WTC11 (cell line): ENCODE measurements at regions not wholly inside any gene's neighbourhood (a gene's known extent, or its start where the extent isn't known, plus 50 kb on each side); places are given as distances from the start of the nearest gene placed in this dataset.
A peak's percentile ranks its signal among the peaks of the same experiment; 100 is the strongest.
"Not testable (repeated sequence)": the region's sequence is repeated elsewhere in the genome, so short reads cannot be mapped to it uniquely, and the experiment has no call there.

Source experiments
- ATAC-seq: fragments of 200-7000 bp; cut with Tn5 transposase; 2 replicates; pipeline ENCODE4 v1.10.0; 2021; ENCODE audit warnings: mild to moderate bottlenecking, moderate library complexity
- CTCF ChIA-PET: fragments of 300-600 bp; sonication (Branson Sonifier 250); formaldehyde crosslinking; loops from one replicate; lab custom pipeline; 2021; ENCODE audit warnings: antibody characterized with exemption; lab: Charles Lee
- POLR2A ChIA-PET: fragments of 350-600 bp; sonication (Branson Sonifier 250); formaldehyde crosslinking; loops from one replicate; lab custom pipeline; 2021; ENCODE audit warnings: antibody characterized with exemption; lab: Charles Lee
- DNase-seq: peaks from one replicate; pipeline ENCODE4 v3.0.0; 2021; ENCODE audit warnings: low spot score
- H3K27ac Mint-ChIP-seq: 2 replicates; pipeline ENCODE4 v1.8.0; 2021; ENCODE audit warnings: mixed read lengths
- H3K27me3 Mint-ChIP-seq: 2 replicates; pipeline ENCODE4 v1.8.0; 2021; ENCODE audit warnings: low read depth, mild to moderate bottlenecking, moderate library complexity, mixed read lengths
- H3K36me3 Mint-ChIP-seq: 2 replicates; pipeline ENCODE4 v1.8.0; 2021; ENCODE audit warnings: mixed read lengths
- H3K4me1 Mint-ChIP-seq: 2 replicates; pipeline ENCODE4 v1.8.0; 2022; ENCODE audit warnings: mixed read lengths
- H3K4me3 Mint-ChIP-seq: 2 replicates; pipeline ENCODE4 v1.8.0; 2021; ENCODE audit warnings: mild to moderate bottlenecking, moderate library complexity, mixed read lengths
- H3K9me3 Mint-ChIP-seq: 2 replicates; pipeline ENCODE4 v1.8.0; 2021; ENCODE audit warnings: mixed read lengths

DNA sequence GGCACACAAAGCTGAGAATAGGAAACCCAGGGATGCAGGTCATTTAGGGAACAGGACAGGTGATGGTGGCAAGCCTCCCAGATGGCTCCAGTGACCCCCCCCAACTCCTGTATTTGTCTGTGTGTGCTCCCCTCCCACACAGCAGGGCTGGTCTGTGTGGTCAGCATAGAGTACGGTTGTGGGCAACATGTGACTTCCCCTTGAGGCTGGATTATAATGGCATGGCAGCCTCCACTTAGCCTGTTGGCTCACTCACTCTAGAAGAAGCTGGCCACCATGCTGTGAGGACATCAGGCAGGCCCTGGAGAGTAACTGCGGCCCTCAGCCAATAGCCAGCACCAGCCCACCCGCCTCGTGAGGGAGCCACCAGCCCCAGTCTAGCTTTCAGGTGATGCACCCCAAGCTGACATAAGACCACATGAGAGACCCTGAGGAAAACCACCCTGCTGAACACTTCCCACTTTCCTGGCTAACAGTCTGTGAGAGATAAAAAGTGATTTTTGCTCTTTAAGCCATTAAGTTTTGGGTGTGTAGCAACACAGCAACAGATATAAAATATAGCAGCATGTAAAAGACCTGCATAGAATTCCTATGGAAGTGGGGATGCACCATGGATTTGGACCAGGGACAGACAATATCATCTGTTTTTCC, 151.3 kb downstream of the LAT start:
- H3K36me3 Mint-ChIP-seq, H3K4me3 Mint-ChIP-seq, H3K27ac Mint-ChIP-seq, CTCF ChIA-PET, DNase-seq, ATAC-seq, H3K4me1 Mint-ChIP-seq, POLR2A ChIA-PET, H3K9me3 Mint-ChIP-seq, H3K27me3 Mint-ChIP-seq: not testable (repeated sequence)

DNA sequence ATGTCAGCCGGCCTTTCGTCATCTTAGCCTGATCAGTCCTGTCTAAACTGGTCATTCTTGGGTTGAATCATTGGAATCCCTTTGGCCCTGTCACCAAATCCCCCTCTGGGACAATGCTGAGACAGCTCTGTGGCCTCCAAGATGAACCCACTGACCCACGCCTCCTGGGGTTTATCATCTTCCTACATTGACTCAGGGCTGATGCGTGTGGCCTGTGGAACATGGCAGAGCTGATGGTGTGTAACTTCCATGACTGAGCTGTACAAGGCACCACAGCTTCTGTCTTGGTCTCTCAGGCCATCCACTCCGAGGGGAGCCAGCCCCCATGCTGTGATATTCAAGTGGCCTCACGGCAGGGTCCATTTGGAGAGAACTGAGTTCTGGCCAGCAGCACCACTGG, 150.2 kb downstream of the LAT start:
- DNase-seq, H3K27ac Mint-ChIP-seq, H3K4me3 Mint-ChIP-seq, H3K36me3 Mint-ChIP-seq, H3K27me3 Mint-ChIP-seq, POLR2A ChIA-PET, ATAC-seq, H3K9me3 Mint-ChIP-seq, H3K4me1 Mint-ChIP-seq, CTCF ChIA-PET: not testable (repeated sequence)

DNA sequence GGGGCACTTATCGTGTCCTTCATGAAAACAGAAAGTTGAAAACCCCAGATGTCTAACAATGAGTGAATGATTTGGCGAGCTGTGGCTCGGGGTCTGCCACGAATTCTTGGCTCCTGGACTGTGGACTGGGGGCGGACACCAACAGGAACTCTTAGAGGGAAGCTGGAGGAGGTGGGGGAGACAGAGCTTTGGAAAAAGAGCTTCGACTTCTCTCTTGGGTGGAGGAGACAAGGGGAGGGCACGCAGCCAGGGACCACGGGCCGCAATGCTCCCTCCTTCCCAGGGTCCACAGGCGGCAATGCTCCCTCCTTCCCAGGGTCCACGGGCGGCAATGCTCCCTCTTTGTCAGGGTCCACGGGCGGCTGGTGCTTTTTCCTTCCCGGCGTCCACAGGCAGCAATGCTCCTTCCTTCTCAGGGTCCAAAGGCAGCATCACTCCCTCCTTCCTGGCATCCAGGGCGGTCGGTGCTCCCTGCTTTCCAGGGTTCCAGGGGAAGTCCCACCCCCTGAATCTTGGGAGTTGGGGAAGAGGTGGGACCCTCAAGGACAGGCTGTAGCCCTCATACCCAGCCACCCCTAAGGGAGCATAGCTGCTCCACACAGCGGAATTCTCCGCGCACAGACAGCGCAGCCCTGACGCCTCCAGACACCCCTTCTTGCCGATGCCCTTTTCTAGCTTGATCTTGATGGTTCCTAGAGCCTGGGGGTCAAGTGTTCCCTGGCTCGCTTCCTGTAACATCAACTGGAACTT, 149.0 kb downstream of the LAT start:
- H3K4me1 Mint-ChIP-seq, POLR2A ChIA-PET, H3K27ac Mint-ChIP-seq, H3K36me3 Mint-ChIP-seq, CTCF ChIA-PET, DNase-seq, H3K9me3 Mint-ChIP-seq, ATAC-seq, H3K27me3 Mint-ChIP-seq, H3K4me3 Mint-ChIP-seq: not testable (repeated sequence)

DNA sequence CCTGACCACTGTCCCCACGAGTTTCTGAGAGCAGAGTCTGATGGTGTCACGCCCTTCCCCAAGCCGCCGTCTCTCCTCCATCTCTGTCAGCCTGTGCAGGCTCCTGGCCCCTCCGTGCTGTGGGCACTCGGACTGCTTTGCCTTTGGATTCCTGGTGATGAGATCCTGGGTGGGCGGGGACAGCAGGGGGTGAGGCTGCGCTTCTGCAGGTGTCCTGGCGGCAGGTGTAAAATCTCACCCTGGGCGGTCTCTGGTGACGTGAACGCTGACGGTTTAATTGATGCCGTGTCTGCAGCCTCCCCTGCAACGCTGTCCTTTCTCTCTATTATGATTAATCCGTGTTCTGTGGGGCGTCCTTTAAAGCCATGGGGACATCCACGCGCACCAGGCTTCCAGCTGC, 148.0 kb downstream of the LAT start:
- peaks cover 12% of the 10 kb centered on the region for H3K27me3 Mint-ChIP-seq
- ATAC-seq, H3K4me1 Mint-ChIP-seq, H3K27ac Mint-ChIP-seq, DNase-seq, CTCF ChIA-PET, H3K4me3 Mint-ChIP-seq, POLR2A ChIA-PET, H3K9me3 Mint-ChIP-seq, H3K36me3 Mint-ChIP-seq: not testable (repeated sequence)

DNA sequence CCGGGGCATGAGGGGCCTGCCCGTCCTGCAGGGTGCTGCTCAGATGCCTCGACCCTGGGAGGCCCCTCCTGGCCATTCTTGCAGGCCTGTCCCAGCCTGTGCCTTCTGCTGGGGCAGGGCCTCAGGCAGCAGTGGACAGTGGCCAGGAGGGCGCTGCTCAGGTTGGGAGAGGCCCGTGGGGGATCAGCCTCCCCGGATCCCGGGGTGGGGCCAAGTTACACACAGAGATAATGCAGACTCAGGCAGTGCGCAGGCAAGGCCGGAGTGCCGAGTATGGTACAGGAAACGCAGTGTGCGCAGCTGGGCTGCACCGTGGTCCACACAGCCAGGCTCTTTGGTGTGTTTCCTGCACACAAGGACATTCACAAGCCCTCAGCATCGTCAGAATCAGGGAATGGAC, 147.6 kb downstream of the LAT start:
- POLR2A ChIA-PET, ATAC-seq, H3K4me1 Mint-ChIP-seq, H3K36me3 Mint-ChIP-seq, H3K27ac Mint-ChIP-seq, H3K9me3 Mint-ChIP-seq, DNase-seq, H3K4me3 Mint-ChIP-seq, CTCF ChIA-PET: not testable (repeated sequence)
- H3K27me3 Mint-ChIP-seq, result peaks cover 16% of the 10 kb centered on the region

DNA sequence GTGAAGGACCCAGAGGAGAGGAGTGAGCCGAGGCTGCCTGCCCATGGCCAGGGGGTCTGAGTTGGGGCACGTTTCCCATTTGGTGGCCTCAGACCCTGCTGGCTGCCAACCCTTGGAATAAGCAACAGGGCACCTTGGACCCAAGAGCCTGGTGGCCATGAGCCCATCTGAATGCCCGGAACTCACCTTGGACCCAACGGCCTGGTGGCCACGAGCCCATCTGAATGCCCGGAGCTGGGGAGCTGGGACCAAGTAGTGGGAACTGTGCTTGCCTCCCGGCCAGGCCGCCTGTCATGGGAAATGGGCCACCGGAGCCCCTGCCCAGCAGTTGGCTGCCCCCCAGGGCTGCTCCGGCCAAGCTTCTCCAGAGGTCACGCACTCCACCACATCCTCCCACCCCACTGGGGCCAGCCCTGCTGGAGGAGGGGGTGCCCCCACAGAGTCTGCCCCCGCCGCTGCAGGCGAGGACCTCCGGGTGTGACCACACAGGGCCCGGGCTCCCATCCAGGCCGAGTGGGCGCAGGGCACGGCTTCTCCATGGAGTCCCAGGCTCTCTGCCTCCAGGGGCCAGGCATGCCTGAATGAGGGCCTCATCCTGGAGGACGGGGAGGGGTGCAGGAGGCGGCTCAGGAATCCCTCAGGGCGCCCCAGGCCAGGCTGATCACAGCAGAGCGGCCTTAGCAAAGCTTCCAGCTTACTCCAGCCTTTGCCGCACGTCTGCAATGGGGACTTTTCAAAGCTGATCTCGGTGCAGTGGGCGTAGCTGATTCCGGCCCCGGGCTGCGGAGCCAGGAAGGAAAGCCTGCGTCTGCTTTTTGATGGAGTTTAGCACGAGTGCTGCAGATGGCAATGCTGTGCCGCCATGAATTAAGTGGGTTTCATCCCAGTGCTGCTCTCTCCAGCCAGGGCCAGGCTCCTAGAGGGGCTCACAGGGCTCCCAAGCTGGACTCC, 146.3 kb downstream of the LAT start:
- H3K4me3 Mint-ChIP-seq, POLR2A ChIA-PET, H3K4me1 Mint-ChIP-seq, DNase-seq, H3K27ac Mint-ChIP-seq, H3K36me3 Mint-ChIP-seq, H3K9me3 Mint-ChIP-seq, CTCF ChIA-PET: not testable (repeated sequence)
- peak; percentile 17; the same call in 1 of the 2 replicates for ATAC-seq
- H3K27me3 Mint-ChIP-seq, result peaks cover 28% of the 10 kb centered on the region

DNA sequence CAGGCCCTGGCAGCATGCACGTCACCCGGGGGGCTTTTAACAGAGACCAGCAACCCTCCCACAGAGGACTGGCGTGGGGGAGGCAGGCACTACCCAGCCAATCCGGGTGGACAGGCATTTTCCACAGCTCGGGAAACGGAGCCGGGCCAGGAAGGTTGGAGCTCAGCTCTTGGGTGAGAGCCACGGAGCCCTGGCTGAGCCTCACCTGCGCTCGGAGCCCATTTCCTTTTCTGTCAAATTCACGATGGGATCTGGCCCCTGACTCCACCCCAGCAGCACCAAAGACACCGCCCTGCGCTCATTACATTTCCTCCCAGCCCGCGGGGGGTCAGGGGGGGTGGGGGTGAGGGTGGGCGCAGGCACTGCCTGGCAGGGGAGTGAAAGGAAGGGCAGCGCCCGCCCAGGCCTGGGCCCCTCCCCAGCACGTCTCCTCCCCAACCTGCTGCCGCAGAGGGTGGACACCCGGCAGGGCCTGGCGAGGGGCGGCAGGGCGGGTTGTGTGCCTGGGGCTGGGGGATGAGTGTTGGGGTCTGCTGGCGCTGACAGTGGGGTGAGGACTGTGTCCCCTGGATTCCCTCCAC, 145.4 kb downstream of the LAT start:
- POLR2A ChIA-PET, H3K4me3 Mint-ChIP-seq, ATAC-seq, DNase-seq, H3K36me3 Mint-ChIP-seq, H3K4me1 Mint-ChIP-seq, H3K9me3 Mint-ChIP-seq, H3K27ac Mint-ChIP-seq, CTCF ChIA-PET: not testable (repeated sequence)
- peaks cover 38% of the 10 kb centered on the region for H3K27me3 Mint-ChIP-seq

DNA sequence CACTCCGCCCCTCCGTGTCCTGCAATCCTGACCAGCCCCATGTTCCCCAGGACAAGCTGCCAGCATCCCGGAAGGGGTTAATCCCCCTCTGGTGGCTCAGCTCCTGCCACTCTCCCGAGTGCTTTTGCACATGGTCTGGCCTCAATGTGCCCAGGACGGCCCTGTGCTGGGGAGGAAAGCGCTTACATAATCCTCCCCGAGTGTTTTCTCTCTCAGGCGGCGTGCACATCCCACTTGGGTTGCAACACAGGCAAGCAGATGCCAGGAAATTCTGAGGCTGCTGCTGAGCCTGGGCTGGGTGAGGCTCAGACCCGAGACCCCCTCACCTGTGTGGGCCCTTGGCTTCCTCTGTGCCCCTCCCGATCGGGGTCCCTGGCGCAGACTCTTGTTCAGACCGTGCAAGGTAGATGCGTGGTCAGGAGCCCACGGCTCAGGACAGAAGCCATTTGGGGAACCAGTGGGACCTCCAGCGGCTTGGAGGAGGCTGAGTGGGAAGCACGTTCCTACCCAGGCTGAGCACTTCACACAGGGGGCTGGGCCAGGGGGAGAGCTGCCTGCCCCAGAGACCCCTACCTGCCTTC, 144.7 kb downstream of the LAT start:
- POLR2A ChIA-PET, H3K4me1 Mint-ChIP-seq, ATAC-seq, DNase-seq, H3K9me3 Mint-ChIP-seq, H3K27ac Mint-ChIP-seq, H3K4me3 Mint-ChIP-seq, CTCF ChIA-PET, H3K36me3 Mint-ChIP-seq: not testable (repeated sequence)
- H3K27me3 Mint-ChIP-seq, result peaks cover 45% of the 10 kb centered on the region

DNA sequence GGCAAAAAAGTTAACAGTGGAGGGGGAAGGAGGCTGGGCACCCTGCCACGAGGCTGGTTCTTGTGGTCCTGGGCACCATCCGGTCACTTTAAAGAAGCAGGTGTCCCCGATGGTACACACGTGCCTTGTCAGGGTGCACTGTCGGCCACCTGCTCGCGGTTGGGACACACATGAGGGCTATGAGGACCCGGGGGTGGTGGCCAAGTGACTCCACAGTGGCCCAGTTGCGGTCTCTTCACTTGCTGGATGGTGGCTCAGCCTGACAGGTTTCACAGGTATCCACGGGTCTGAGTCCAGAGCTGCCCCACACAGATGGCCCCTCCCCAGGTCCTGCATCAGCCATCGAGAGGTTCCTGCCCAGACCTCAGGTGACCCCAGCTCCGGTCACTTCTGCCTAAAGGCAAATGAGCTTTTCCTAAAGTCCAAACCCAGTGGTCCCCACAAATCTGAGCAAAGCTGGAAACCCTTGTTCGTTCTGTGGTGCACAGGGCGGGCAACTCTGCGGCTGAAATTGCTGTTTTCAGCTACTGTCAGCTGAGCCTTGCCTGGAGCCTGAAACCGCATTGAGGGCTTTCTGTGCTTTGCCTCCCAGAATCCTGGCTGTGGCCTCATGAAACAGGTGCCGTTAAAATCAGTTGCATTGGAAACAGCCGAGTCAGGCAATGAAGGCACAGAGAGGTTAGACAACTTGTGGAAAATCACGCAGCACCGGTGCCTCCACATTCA, 144.0 kb downstream of the LAT start:
- H3K36me3 Mint-ChIP-seq, POLR2A ChIA-PET, CTCF ChIA-PET, ATAC-seq, DNase-seq, H3K4me3 Mint-ChIP-seq, H3K4me1 Mint-ChIP-seq, H3K9me3 Mint-ChIP-seq, H3K27ac Mint-ChIP-seq: not testable (repeated sequence)
- H3K27me3 Mint-ChIP-seq, result peaks cover 49% of the 10 kb centered on the region

DNA sequence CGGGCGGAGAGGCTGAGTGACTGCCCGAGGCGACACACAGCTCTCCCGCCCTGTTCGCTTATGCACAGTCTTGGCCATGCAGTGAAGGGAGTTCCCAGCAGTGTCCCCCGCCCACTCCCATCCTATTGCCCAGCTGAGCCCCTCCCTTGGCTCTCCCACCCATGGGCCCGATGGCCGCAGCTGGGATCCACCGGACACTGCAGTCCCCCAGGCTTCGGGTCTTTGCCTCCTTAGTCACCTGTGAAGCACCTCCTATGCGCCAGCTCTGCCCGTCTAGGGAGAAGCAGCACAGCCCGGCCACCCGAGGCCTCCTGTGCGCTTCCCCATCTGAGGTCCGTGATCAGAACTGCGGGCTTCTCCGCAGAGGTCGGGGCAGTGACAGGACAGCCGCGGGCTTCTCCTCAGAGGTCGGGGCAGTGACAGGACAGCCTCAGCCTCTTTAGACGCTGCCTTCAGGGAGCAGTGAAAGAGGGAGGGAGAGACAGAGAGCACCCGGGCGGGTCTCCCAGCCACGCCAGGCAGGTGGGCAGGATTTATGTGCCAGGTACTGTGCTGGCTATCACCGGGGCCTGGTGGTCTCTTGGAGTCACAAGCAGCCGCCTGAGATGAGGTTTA, 143.1 kb downstream of the LAT start:
- DNase-seq, H3K4me1 Mint-ChIP-seq, ATAC-seq, POLR2A ChIA-PET, H3K36me3 Mint-ChIP-seq, H3K9me3 Mint-ChIP-seq, H3K4me3 Mint-ChIP-seq, CTCF ChIA-PET, H3K27ac Mint-ChIP-seq: not testable (repeated sequence)
- peaks cover 58% of the 10 kb centered on the region for H3K27me3 Mint-ChIP-seq
